OCI-LY7 (cell line): ENCODE measurements at regions not wholly inside any gene's neighbourhood (a gene's known extent, or its start where the extent isn't known, plus 50 kb on each side); places are given as distances from the start of the nearest gene placed in this dataset.

Experiments used
- BruUV-seq: library from RNA; stranded (reverse); fragments of 400-500 nt; replicated peaks from 2 replicates; lab custom pipeline; 2021; lab: Mats Ljungman, UMichigan
- CTCF ChIA-PET: fragments of 300-600 bp; sonication (Branson Sonifier 250); formaldehyde crosslinking; loops from one replicate; lab custom pipeline; 2022; ENCODE audit warnings: antibody characterized with exemption; ENCODE audit not compliant: unreplicated experiment; lab: Charles Lee
- POLR2A ChIA-PET: fragments of 300-600 bp; sonication (Branson Sonifier 250); formaldehyde crosslinking; loops from one replicate; lab custom pipeline; 2022; ENCODE audit warnings: antibody characterized with exemption; lab: Charles Lee
- DNase-seq: peaks from one replicate; pipeline ENCODE4 v3.0.0-alpha.2; 2015; ENCODE audit warnings: low spot score
- H2AFZ ChIP-seq: fragments of 200-600 bp; sonication (generic), shearing (Covaris generic); 2 replicates; pipeline ENCODE4 v1.6.1; 2014; ENCODE audit warnings: mild to moderate bottlenecking, antibody characterized with exemption, low read length, moderate library complexity
- H3K27ac ChIP-seq: fragments of 200-600 bp; sonication (generic); 2 replicates; pipeline ENCODE4 v1.5.1; 2014; ENCODE audit warnings: mixed run types, low read depth, mild to moderate bottlenecking, moderate library complexity, low read length, inconsistent platforms; ENCODE audit not compliant: poor library complexity, severe bottlenecking
- H3K36me3 ChIP-seq: fragments of 200-600 bp; sonication (generic); 2 replicates; pipeline ENCODE4 v1.6.1; 2014; ENCODE audit warnings: mild to moderate bottlenecking, antibody characterized with exemption, low read length, moderate library complexity, mixed read lengths; ENCODE audit not compliant: insufficient read depth
- H3K4me1 ChIP-seq: fragments of 200-600 bp; sonication (generic); 2 replicates; pipeline ENCODE4 v1.5.1; 2014; ENCODE audit warnings: mild to moderate bottlenecking, low read length; ENCODE audit not compliant: insufficient read depth, poor library complexity, severe bottlenecking
- H3K4me2 ChIP-seq: fragments of 200-600 bp; sonication (generic); 2 replicates; pipeline ENCODE4 v1.6.1; 2014; ENCODE audit warnings: mild to moderate bottlenecking, low read length
- H3K4me3 ChIP-seq: fragments of 200-600 bp; sonication (generic); 2 replicates; pipeline ENCODE4 v1.5.1; 2014; ENCODE audit warnings: mild to moderate bottlenecking, low read depth, low read length; ENCODE audit not compliant: poor library complexity, severe bottlenecking
- H3K79me2 ChIP-seq: fragments of 200-600 bp; sonication (generic); 2 replicates; pipeline ENCODE4 v1.6.1; 2016; ENCODE audit warnings: low read depth, mild to moderate bottlenecking, low read length, moderate library complexity, mixed read lengths; ENCODE audit not compliant: insufficient read depth
- H3K9me2 ChIP-seq: fragments of 200-600 bp; sonication (generic); 2 replicates; pipeline ENCODE4 v1.6.1; 2016; ENCODE audit warnings: mild to moderate bottlenecking, low read length, mixed read lengths; ENCODE audit not compliant: insufficient read depth
- H3K9me3 ChIP-seq: fragments of 200-600 bp; sonication (generic); 2 replicates; pipeline ENCODE4 v1.6.1; 2014; ENCODE audit warnings: mild to moderate bottlenecking, mixed run types, low read length, mixed read lengths
- H4K20me1 ChIP-seq: fragments of 200-600 bp; sonication (generic); 2 replicates; pipeline ENCODE4 v1.6.1; 2014; ENCODE audit warnings: mild to moderate bottlenecking, antibody characterized with exemption, low read length, moderate library complexity, mixed read lengths; ENCODE audit not compliant: insufficient read depth
- EZH2phosphoT487 ChIP-seq: fragments of 200-600 bp; sonication (generic); IDR thresholded peaks from 2 replicates; pipeline ENCODE4 v1.6.1; 2018; ENCODE audit warnings: low read depth, borderline replicate concordance, mild to moderate bottlenecking, mixed run types, antibody characterized with exemption, low read length, moderate library complexity, mixed read lengths
- intact Hi-C: fragments of 100-400 bp; cut with micrococcal nuclease; formaldehyde crosslinking; loops from one replicate; pipeline ENCODE4 v1.10.0; 2022; ENCODE audit not compliant: unreplicated experiment
- TF ChIP-seq, protein P1 (sequence below): fragments of 200-600 bp; sonication (generic); conservative IDR thresholded peaks from 2 replicates; pipeline ENCODE4 v1.5.1; 2014; ENCODE audit warnings: mild to moderate bottlenecking, antibody characterized with exemption, low read length, moderate library complexity, mixed read lengths

DNA sequence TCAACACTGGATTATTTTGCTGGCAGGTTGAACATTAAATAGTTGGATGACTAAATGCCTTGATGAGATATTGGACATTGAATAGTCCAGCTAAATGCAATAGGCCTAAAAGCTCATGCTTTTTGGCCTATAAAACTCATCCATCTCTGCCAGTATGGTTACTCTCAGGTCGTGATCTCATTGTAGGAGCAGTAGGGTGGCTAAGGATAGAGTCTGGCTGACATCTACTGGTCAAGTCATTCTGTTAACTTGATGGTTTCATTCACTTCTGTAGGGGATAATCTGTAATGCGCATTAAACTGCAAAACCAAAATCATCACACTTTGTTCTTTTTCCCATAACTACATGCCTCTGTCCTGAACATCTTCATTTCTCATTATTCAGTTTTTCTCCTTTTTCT, 227.0 kb downstream of the DKK2 start:
- Histone ChIP-seq H4K20me1 (no peaks in the 10 kb centered on the region), H3K27ac (no peak overlapping the region), H3K9me3 (no peaks in the 10 kb centered on the region), H3K36me3 (no peaks in the 10 kb centered on the region), H3K4me3 (no peak overlapping the region), H3K4me1 (no peaks in the 10 kb centered on the region), H3K4me2 (no peak overlapping the region), H3K79me2 (no peaks in the 10 kb centered on the region), H2AFZ (no peak overlapping the region), H3K9me2 (no peaks in the 10 kb centered on the region)
- no peak for DNase-seq
- no TSS peak for BruUV-seq
- no peak for TF ChIP-seq EZH2phosphoT487
- TF ChIP-seq, protein P1, sequence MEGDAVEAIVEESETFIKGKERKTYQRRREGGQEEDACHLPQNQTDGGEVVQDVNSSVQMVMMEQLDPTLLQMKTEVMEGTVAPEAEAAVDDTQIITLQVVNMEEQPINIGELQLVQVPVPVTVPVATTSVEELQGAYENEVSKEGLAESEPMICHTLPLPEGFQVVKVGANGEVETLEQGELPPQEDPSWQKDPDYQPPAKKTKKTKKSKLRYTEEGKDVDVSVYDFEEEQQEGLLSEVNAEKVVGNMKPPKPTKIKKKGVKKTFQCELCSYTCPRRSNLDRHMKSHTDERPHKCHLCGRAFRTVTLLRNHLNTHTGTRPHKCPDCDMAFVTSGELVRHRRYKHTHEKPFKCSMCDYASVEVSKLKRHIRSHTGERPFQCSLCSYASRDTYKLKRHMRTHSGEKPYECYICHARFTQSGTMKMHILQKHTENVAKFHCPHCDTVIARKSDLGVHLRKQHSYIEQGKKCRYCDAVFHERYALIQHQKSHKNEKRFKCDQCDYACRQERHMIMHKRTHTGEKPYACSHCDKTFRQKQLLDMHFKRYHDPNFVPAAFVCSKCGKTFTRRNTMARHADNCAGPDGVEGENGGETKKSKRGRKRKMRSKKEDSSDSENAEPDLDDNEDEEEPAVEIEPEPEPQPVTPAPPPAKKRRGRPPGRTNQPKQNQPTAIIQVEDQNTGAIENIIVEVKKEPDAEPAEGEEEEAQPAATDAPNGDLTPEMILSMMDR: peak; percentile 36; the same call in 1 of the 2 replicates
- intact Hi-C loops: no loop called here
- ChIA-PET CTCF (no interaction called here), POLR2A (no interaction called here)

DNA sequence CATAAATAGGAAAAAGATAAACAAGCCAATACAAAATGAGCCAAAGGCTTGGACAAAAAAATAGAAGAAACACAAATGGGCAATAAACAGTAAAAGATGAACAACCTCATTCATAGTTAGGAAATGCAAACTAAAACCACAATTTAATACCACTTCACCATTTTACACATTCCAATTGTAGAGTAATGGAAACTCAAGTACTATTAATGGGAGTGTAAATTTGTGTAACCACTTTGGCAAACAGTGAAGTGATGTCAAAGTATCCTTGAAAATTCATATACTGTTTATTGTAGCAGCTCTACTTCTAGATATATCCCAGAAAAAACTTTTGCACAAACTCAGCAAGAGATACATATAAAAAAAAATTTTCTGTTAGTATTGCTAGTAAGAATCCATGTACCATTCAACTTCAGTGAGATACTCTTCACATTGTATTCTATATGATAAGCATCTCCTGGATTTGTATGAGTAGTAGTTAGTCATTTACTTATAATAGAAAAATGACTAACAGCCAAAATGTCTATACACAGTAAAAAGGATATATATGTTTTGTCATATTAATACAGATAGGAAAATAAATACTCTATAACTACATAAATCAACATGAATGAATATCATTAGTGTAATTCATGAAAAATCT, 229.8 kb downstream of the DKK2 start:
- H3K9me2 ChIP-seq: no peaks in the 10 kb centered on the region
- no peak for TF ChIP-seq EZH2phosphoT487
- TF ChIP-seq, protein P1: no peak
- H3K4me2 ChIP-seq: no peak overlapping the region
- no peaks in the 10 kb centered on the region for H3K36me3 ChIP-seq
- intact Hi-C loops: no loop called here
- no peaks in the 10 kb centered on the region for H3K4me1 ChIP-seq
- CTCF ChIA-PET: no interaction called here
- no peak overlapping the region for H3K4me3 ChIP-seq
- DNase-seq: no peak
- no peaks in the 10 kb centered on the region for H4K20me1 ChIP-seq
- no peak overlapping the region for H3K27ac ChIP-seq
- H3K9me3 ChIP-seq: no peaks in the 10 kb centered on the region
- H3K79me2 ChIP-seq: no peaks in the 10 kb centered on the region
- no peak overlapping the region for H2AFZ ChIP-seq
- no TSS peak for BruUV-seq
- POLR2A ChIA-PET: interaction anchor here (0.6 to 0.9 kb wide), 2 partner anchors 7 to 1776 kb away, joined by 3 read pairs; no protein-coding TSS in a partner anchor

DNA sequence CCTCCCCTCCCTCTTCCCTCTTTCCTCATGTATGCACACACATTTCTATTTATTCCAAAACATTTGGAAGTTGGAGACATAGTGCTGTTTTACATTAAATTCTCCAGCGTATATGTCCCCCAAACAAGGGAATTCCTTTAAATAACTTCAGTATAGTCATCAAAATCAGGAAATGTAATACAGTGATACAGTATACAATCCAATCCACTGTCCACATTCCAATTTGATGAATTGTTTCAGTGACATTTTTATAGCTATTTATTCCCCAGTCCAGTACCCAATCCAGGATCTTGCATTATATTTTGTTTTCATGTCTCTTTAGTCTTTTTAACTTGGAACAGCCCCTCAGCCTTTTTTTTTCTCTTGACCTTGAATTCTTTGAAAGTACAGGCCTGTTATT, 233.0 kb downstream of the DKK2 start:
- Histone ChIP-seq H3K4me3 (no peak overlapping the region), H3K36me3 (no peaks in the 10 kb centered on the region), H3K9me3 (no peaks in the 10 kb centered on the region), H3K4me2 (no peak overlapping the region), H3K4me1 (no peaks in the 10 kb centered on the region), H3K9me2 (no peaks in the 10 kb centered on the region), H3K79me2 (no peaks in the 10 kb centered on the region), H2AFZ (no peak overlapping the region), H4K20me1 (no peaks in the 10 kb centered on the region), H3K27ac (no peak overlapping the region)
- intact Hi-C loops: no loop called here
- no peak for DNase-seq
- TF ChIP-seq, protein P1: no peak
- TF ChIP-seq EZH2phosphoT487: no peak
- ChIA-PET CTCF (no interaction called here), POLR2A (no interaction called here)
- BruUV-seq: no TSS peak
